B cell (primary cell): ENCODE measurements at regions not wholly inside any gene's neighbourhood (a gene's known extent, or its start where the extent isn't known, plus 50 kb on each side); places are given as distances from the start of the nearest gene placed in this dataset.

Source experiments
- ATAC-seq: fragments of 200-7000 bp; cut with Tn5 transposase; one replicate; pipeline ENCODE4 v1.10.0; 2021; ENCODE audit warnings: low read depth, mild to moderate bottlenecking, moderate number of reproducible peaks, moderate library complexity
- CTCF ChIA-PET: fragments of 350-600 bp; sonication (Branson Sonifier 250); formaldehyde crosslinking; loops from one replicate; lab custom pipeline; 2021; ENCODE audit warnings: antibody characterized with exemption, inconsistent platforms; lab: Charles Lee
- POLR2A ChIA-PET: fragments of 350-600 bp; sonication (Branson Sonifier 250); formaldehyde crosslinking; loops from one replicate; lab custom pipeline; 2021; ENCODE audit warnings: antibody characterized with exemption; lab: Charles Lee
- DNase-seq: peaks from one replicate; pipeline ENCODE4 v3.0.0; 2013
- H2AFZ ChIP-seq: 2 replicates; pipeline ENCODE4 v1.6.1; 2012; ENCODE audit warnings: mild to moderate bottlenecking, low read depth, low read length; ENCODE audit not compliant: insufficient read depth, poor library complexity, severe bottlenecking
- H3K27ac ChIP-seq, 2 donors: 1 replicate in 1 of 2; 2 replicates in 1 of 2; pipeline ENCODE4 v1.5.1; 2012 to 2013; ENCODE audit warnings: low read length in 2 of 2, mild to moderate bottlenecking in 2 of 2, moderate library complexity in 1 of 2
- H3K27me3 ChIP-seq, 4 experiments: fragments of 200-600 bp in 1 of 4; sonication (generic) in 1 of 4; replicated peaks in 1 of 4; 1 replicate in 2 of 4; 2 replicates in 2 of 4; pipeline versions ENCODE4 v1.6.1 to v1.7.0; 2013 to 2016; ENCODE audit warnings: low read length in 3 of 4, mild to moderate bottlenecking in 2 of 4, mixed read lengths in 1 of 4, moderate library complexity in 1 of 4; ENCODE audit not compliant: insufficient read depth in 4 of 4, control insufficient read depth in 3 of 4; ENCODE audit errors: control extremely low read depth in 1 of 4
- H3K36me3 ChIP-seq, 2 experiments: replicated peaks in 1 of 2; 1 replicate in 1 of 2; 2 replicates in 1 of 2; pipeline versions ENCODE4 v1.6.1 to v1.7.1; 2013; ENCODE audit warnings: low read length in 1 of 2; ENCODE audit not compliant: insufficient read depth in 2 of 2, control insufficient read depth in 1 of 2; ENCODE audit errors: control extremely low read depth in 1 of 2, extremely low read depth in 1 of 2
- H3K4me1 ChIP-seq, 2 donors: fragments of 200-600 bp in 1 of 2; sonication (generic) in 1 of 2; 1 replicate in 1 of 2; 2 replicates in 1 of 2; pipeline versions ENCODE4 v1.5.1 to v1.6.1; 2013 to 2017; ENCODE audit warnings: low read length in 2 of 2; ENCODE audit not compliant: control insufficient read depth in 2 of 2, insufficient read depth in 2 of 2
- H3K4me2 ChIP-seq: replicated peaks from 2 replicates; pipeline ENCODE3; 2012; ENCODE audit warnings: mild to moderate bottlenecking, low read depth, low read length; ENCODE audit not compliant: poor library complexity, severe bottlenecking
- H3K4me3 ChIP-seq, 5 experiments: fragments of 200-600 bp in 1 of 5; sonication (generic) in 1 of 5; 1 replicate in 3 of 5; 2 replicates in 2 of 5; pipeline versions ENCODE4 v1.5.1 to v1.7.0; 2011 to 2016; ENCODE audit warnings: low read length in 4 of 5, mild to moderate bottlenecking in 4 of 5, low read depth in 2 of 5, control low read depth in 1 of 5, moderate library complexity in 1 of 5; ENCODE audit not compliant: insufficient read depth in 1 of 5; ENCODE audit errors: control extremely low read depth in 1 of 5, extremely low read depth in 1 of 5
- H3K79me2 ChIP-seq: fragments of 200-600 bp; sonication (generic); one replicate; pipeline ENCODE4 v1.6.0; 2016; ENCODE audit warnings: low read length; ENCODE audit not compliant: control insufficient read depth, insufficient read depth
- H3K9ac ChIP-seq: fragments of 200-600 bp; sonication (generic); 2 replicates; pipeline ENCODE4 v1.6.1; 2017; ENCODE audit warnings: mild to moderate bottlenecking, low read length, moderate library complexity
- H3K9me3 ChIP-seq, 3 donors: one replicate each; pipeline versions ENCODE4 v1.6.1 to v1.7.1; 2013; ENCODE audit warnings: low read length in 2 of 3; ENCODE audit not compliant: control insufficient read depth in 2 of 3, insufficient read depth in 1 of 3; ENCODE audit errors: control extremely low read depth in 1 of 3
- H4K20me1 ChIP-seq: 2 replicates; pipeline ENCODE4 v1.6.0; 2012; ENCODE audit warnings: mild to moderate bottlenecking, low read length; ENCODE audit not compliant: insufficient read depth, control insufficient read depth, poor library complexity, severe bottlenecking
- H3K27ac Mint-ChIP-seq: one replicate; pipeline ENCODE4 v1.8.0; 2021; ENCODE audit warnings: mixed read lengths
- H3K27me3 Mint-ChIP-seq: one replicate; pipeline ENCODE4 v1.8.0; 2021; ENCODE audit warnings: mixed read lengths
- H3K4me1 Mint-ChIP-seq: one replicate; pipeline ENCODE4 v1.8.0; 2021; ENCODE audit warnings: mixed read lengths
- H3K4me3 Mint-ChIP-seq: one replicate; pipeline ENCODE4 v1.8.0; 2021; ENCODE audit warnings: mixed read lengths
- H3K9me3 Mint-ChIP-seq: one replicate; pipeline ENCODE4 v1.8.0; 2022; ENCODE audit warnings: mixed read lengths; ENCODE audit not compliant: insufficient read depth
- CTCF ChIP-seq: fragments of 200-600 bp; IDR thresholded peaks from one replicate; pipeline ENCODE4 v1.8.0; 2022; ENCODE audit warnings: antibody characterized with exemption, mild to moderate bottlenecking
- EZH2 ChIP-seq: IDR thresholded peaks from 2 replicates; pipeline ENCODE4 v1.6.1; 2012; ENCODE audit warnings: borderline replicate concordance, low read depth, mild to moderate bottlenecking, moderate library complexity, low read length; ENCODE audit not compliant: insufficient read depth, poor library complexity, severe bottlenecking
- WGBS: methylation state at CpG from one replicate; pipeline ENCODE4 v1.1.5; 2013; ENCODE audit warnings: missing lambda C conversion rate; ENCODE audit not compliant: insufficient coverage; 5-methylcytosine and 5-hydroxymethylcytosine counted together
- intact Hi-C: fragments of 100-400 bp; cut with micrococcal nuclease; formaldehyde crosslinking; loops from one replicate; pipeline ENCODE4 v1.10.0; 2022

- Histone ChIP-seq H3K4me2 (no peak overlapping the region), H2AFZ (no peak overlapping the region), H3K9ac (no peak overlapping the region), H3K36me3 (no peaks in the 10 kb centered on the region), H4K20me1 (no peaks in the 10 kb centered on the region), H3K79me2 (no peaks in the 10 kb centered on the region), H3K4me1 (no peaks in the 10 kb centered on the region), H3K27me3 (peaks cover 0 to 2% (median 0%) of the 10 kb centered on the region in 4 experiments), H3K4me3 (no peak overlapping the region), H3K27ac (no peak overlapping the region), H3K9me3 (peaks cover 0 to 4% (median 0%) of the 10 kb centered on the region in 3 donors)
- Mint-ChIP-seq H3K4me1 (no peaks in the 10 kb centered on the region), H3K27me3 (peaks cover 4% of the 10 kb centered on the region), H3K9me3 (peaks cover 4% of the 10 kb centered on the region), H3K4me3 (no peak overlapping the region), H3K27ac (no peak overlapping the region)
- POLR2A ChIA-PET: no interaction called here
- intact Hi-C loops: no loop called here
- TF ChIP-seq EZH2 (no peak), CTCF (no peak)
- CTCF ChIA-PET: no interaction called here
- ATAC-seq (no peak), DNase-seq (no peak)
- WGBS: 89% methylated on average over 1 of the region's 3 CpGs
These were observed 127.2 kb downstream of the SHANK2 start for GRCh38 chr11:71125150-71125549.

- no peak overlapping the region for H3K4me2 ChIP-seq
- CTCF ChIA-PET: no interaction called here
- TF ChIP-seq CTCF (no peak), EZH2 (no peak)
- no peak overlapping the region for H2AFZ ChIP-seq
- peaks cover 0 to 2% (median 0%) of the 10 kb centered on the region in 4 experiments for H3K27me3 ChIP-seq
- no peak overlapping the region for H3K9ac ChIP-seq
- WGBS: 80% methylated on average over 1 of the region's 2 CpGs
- Mint-ChIP-seq H3K4me3 (no peak overlapping the region), H3K4me1 (no peaks in the 10 kb centered on the region), H3K9me3 (peaks cover 4% of the 10 kb centered on the region), H3K27ac (no peak overlapping the region), H3K27me3 (peaks cover 9% of the 10 kb centered on the region)
- intact Hi-C loops: no loop called here
- no peak for ATAC-seq
- no peak overlapping the region for H3K4me3 ChIP-seq
- no peak overlapping the region for H3K27ac ChIP-seq
- no peaks in the 10 kb centered on the region for H4K20me1 ChIP-seq
- H3K9me3 ChIP-seq: peaks cover 0 to 4% (median 0%) of the 10 kb centered on the region in 3 donors
- no peaks in the 10 kb centered on the region for H3K36me3 ChIP-seq
- no peak for DNase-seq
- no peaks in the 10 kb centered on the region for H3K4me1 ChIP-seq
- H3K79me2 ChIP-seq: no peaks in the 10 kb centered on the region
- POLR2A ChIA-PET: no interaction called here
These were observed 128.2 kb downstream of the SHANK2 start for GRCh38 chr11:71124127-71124526.
